GM18505 (cell line): ENCODE measurements at regions not wholly inside any gene's neighbourhood (a gene's known extent, or its start where the extent isn't known, plus 50 kb on each side); places are given as distances from the start of the nearest gene placed in this dataset.
"Not testable (repeated sequence)": the region's sequence is repeated elsewhere in the genome, so short reads cannot be mapped to it uniquely, and the experiment has no call there.

ENCODE experiments used
- ATAC-seq: cut with Tn5 transposase; IDR thresholded peaks from one replicate; pipeline ENCODE4 v1.9.1; 2021; ENCODE audit not compliant: unreplicated experiment
- POLR2A ChIP-seq: IDR thresholded peaks from 4 replicates; pipeline ENCODE4 v1.6.1; 2011; ENCODE audit warnings: borderline replicate concordance; ENCODE audit not compliant: insufficient read depth, insufficient read length; ENCODE audit errors: extremely low read depth

GRCh38 chr5:40160435-40160834 lies 519.3 kb upstream of the PTGER4 start:
- TF ChIP-seq POLR2A, result no peak
- no peak for ATAC-seq

- TF ChIP-seq POLR2A, result no peak
- ATAC-seq, result no peak
Observed at GRCh38 chr5:40154194-40154593, 525.5 kb upstream of the PTGER4 start.

- TF ChIP-seq POLR2A, result no peak
- no peak for ATAC-seq
Observed at GRCh38 chr5:40150896-40151295, 528.8 kb upstream of the PTGER4 start.

GRCh38 chr5:40141896-40142295 lies 537.8 kb upstream of the PTGER4 start:
- no peak for TF ChIP-seq POLR2A
- ATAC-seq, result no peak

- ATAC-seq, result no peak
- TF ChIP-seq POLR2A, result no peak
Observed at GRCh38 chr5:40141418-40141817, 538.3 kb upstream of the PTGER4 start.

- no peak for TF ChIP-seq POLR2A
- no peak for ATAC-seq
Observed at GRCh38 chr5:40137223-40137622, 542.5 kb upstream of the PTGER4 start.

- no peak for ATAC-seq
- TF ChIP-seq POLR2A, result no peak
Observed at GRCh38 chr5:40134883-40135520, 544.7 kb upstream of the PTGER4 start.

GRCh38 chr5:40124367-40124766 lies 555.3 kb upstream of the PTGER4 start:
- ATAC-seq, result no peak

GRCh38 chr5:40121236-40121635 lies 558.5 kb upstream of the PTGER4 start:
- ATAC-seq, result no peak
- TF ChIP-seq POLR2A, result no peak

More at GRCh38 chr5:40124367-40124766, 555.3 kb upstream of the PTGER4 start:
- TF ChIP-seq POLR2A, result no peak

- TF ChIP-seq POLR2A, result no peak
- no peak for ATAC-seq
Observed at GRCh38 chr5:40112875-40113274, 566.8 kb upstream of the PTGER4 start.

GRCh38 chr5:40111036-40111435 lies 568.7 kb upstream of the PTGER4 start:
- not testable (repeated sequence) for ATAC-seq

- ATAC-seq, result not testable (repeated sequence)
Observed at GRCh38 chr5:40108764-40109390, 570.8 kb upstream of the PTGER4 start.

GRCh38 chr5:40107786-40108185 lies 571.9 kb upstream of the PTGER4 start:
- not testable (repeated sequence) for ATAC-seq

GRCh38 chr5:40106847-40107246 lies 572.9 kb upstream of the PTGER4 start:
- TF ChIP-seq POLR2A, result no peak
- ATAC-seq, result no peak

- TF ChIP-seq POLR2A, result no peak
- no peak for ATAC-seq
Observed at GRCh38 chr5:40098313-40098712, 581.4 kb upstream of the PTGER4 start.
